NCI-H446 (cell line): ENCODE measurements at regions not wholly inside any gene's neighbourhood (a gene's known extent, or its start where the extent isn't known, plus 50 kb on each side); places are given as distances from the start of the nearest gene placed in this dataset.

Experiments used
- DNase-seq, 2 experiments: peaks; one replicate each; lab custom pipeline; 2025; lab: John Stamatoyannopoulos, UW

DNA sequence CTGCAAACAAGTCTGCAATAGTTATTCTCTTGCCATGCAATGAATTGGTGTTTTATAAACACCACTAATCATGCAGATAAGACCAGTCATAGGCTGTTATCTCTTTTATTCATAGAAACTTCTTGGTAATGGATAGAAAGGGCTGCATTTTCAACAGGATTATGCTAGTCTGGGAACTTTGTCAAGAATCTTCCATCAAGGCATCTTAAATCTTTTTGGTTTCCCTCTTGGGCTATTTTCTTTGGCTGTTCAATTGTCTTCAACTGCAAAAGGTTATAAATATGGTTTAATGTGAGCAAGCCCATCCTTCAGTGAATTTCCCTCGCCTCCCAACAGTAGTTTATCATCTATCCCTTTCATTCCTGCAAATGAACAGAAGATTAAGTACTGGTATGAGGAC is 59.0 kb upstream of the MINAR1 start:
- no peak for DNase-seq

- no peak for DNase-seq
These were observed 58.4 kb upstream of the MINAR1 start for GRCh38 chr15:79373728-79374127.

- DNase-seq: no peak
These were observed 55.8 kb upstream of the MINAR1 start for GRCh38 chr15:79376383-79376782.

- DNase-seq: no peak
These were observed 53.6 kb upstream of the MINAR1 start for GRCh38 chr15:79378394-79379109.

DNA sequence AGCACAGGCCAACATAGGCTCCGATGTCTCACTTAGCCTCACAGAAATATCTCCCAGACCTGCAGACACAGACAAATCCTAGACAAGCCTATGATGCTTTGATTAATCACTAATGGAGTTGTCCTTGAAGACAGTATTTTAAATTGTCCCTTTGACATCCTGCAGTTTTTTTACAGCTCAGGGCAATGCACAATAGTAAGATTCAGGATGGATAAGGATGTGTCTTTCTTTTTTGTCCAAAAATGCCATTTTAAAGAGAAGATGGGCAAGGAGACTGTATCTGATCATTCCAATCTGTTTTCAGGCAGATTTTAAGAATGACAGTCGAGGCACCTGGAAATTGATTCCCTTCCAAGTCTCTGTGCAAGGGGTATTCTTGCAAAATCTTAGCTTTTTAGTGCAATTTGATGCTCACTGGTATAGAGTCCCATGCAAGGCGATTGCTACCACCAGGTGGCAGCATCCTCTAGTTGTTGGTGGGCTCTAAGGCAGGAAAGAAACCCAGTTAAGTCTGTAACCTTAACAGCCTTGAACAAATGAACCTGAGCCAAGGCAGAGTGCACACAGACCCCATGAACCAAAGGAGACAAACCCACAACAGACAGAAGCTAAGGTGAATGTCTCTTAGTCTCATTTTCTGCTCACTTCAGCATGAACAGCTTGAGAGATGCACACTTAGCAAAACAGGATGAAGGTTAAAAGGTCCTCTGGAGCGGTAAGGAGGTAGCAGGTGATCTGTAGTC is 51.2 kb upstream of the MINAR1 start:
- peak; percentile 36 to 59 for DNase-seq

- DNase-seq: no peak
These were observed 50.5 kb upstream of the MINAR1 start for GRCh38 chr15:79381593-79381992.
